ENCODE measurements at regions not wholly inside any gene's neighbourhood (a gene's known extent, or its start where the extent isn't known, plus 50 kb on each side); places are given as distances from the start of the nearest gene placed in this dataset.

DNA sequence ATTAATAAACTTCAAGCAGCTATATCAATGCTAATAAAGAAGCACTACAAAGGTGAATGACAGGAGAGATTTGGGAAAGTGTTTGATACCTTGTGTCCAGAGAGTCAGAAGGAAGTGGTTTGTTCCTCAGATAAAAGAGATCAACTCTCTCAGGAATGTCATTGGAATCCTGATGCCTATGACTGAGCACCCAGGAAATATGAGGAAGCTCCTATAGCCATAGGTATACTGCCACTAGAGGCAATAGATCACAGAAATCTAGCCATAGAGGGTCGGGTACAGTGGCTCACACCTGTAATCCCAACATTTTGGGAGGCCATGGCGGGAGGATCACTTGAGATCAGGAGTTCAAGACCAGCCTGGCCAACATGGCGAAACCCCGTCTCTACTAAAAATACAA lies 612.6 kb downstream of the DACH1 start:
- TF ChIP-seq POLR2AphosphoS5 (IDR thresholded peaks at IDR 0.05; ENCODE audit: borderline replicate concordance, low read depth, low read length) = no peak
- no peak for TF ChIP-seq EZH2 (IDR thresholded peaks at IDR 0.05)
- no peak for TF ChIP-seq FOXP2 (optimal IDR thresholded peaks at IDR 0.05; ENCODE audit: control extremely low read depth, extremely low read length, insufficient read depth)

All from SK-N-MC (cell line).